BJ (cell line): ENCODE measurements at regions not wholly inside any gene's neighbourhood (a gene's known extent, or its start where the extent isn't known, plus 50 kb on each side); places are given as distances from the start of the nearest gene placed in this dataset.

ENCODE experiments used
- CTCF ChIA-PET: fragments of 350-600 bp; formaldehyde crosslinking; extraction: SDS; loops from one replicate; lab custom pipeline; 2021; ENCODE audit warnings: antibody characterized with exemption, inconsistent platforms; lab: Yijun Ruan, JAX
- POLR2A ChIA-PET: fragments of 300-600 bp; sonication (Branson Sonifier 250); formaldehyde crosslinking; extraction: SDS; loops from one replicate; lab custom pipeline; 2021; ENCODE audit warnings: antibody characterized with exemption; lab: Charles Lee
- DNase-seq: peaks from one replicate; pipeline ENCODE4 v3.0.0-alpha.2; 2011; ENCODE audit warnings: low read depth
- H3K27me3 ChIP-seq: 2 replicates; pipeline ENCODE4 v1.6.0; 2011; ENCODE audit warnings: low read length; ENCODE audit not compliant: control insufficient read depth, insufficient read depth
- H3K36me3 ChIP-seq: 2 replicates; pipeline ENCODE4 v1.5.1; 2011; ENCODE audit warnings: low read length; ENCODE audit not compliant: control insufficient read depth, insufficient read depth
- H3K4me3 ChIP-seq: 2 replicates; pipeline ENCODE4 v1.5.1; 2011; ENCODE audit warnings: low read depth, mild to moderate bottlenecking, control low read depth, low read length
- TF ChIP-seq, protein P1 (sequence below): IDR thresholded peaks from 2 replicates; pipeline ENCODE4 v1.5.1; 2011; ENCODE audit warnings: low read depth, mild to moderate bottlenecking, control low read depth, inconsistent platforms, low read length, moderate library complexity; ENCODE audit not compliant: insufficient read depth

- no peaks in the 10 kb centered on the region for H3K27me3 ChIP-seq
- TF ChIP-seq, protein P1, sequence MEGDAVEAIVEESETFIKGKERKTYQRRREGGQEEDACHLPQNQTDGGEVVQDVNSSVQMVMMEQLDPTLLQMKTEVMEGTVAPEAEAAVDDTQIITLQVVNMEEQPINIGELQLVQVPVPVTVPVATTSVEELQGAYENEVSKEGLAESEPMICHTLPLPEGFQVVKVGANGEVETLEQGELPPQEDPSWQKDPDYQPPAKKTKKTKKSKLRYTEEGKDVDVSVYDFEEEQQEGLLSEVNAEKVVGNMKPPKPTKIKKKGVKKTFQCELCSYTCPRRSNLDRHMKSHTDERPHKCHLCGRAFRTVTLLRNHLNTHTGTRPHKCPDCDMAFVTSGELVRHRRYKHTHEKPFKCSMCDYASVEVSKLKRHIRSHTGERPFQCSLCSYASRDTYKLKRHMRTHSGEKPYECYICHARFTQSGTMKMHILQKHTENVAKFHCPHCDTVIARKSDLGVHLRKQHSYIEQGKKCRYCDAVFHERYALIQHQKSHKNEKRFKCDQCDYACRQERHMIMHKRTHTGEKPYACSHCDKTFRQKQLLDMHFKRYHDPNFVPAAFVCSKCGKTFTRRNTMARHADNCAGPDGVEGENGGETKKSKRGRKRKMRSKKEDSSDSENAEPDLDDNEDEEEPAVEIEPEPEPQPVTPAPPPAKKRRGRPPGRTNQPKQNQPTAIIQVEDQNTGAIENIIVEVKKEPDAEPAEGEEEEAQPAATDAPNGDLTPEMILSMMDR = no peak
- H3K4me3 ChIP-seq = no peak overlapping the region
- no peak for DNase-seq
- no peaks in the 10 kb centered on the region for H3K36me3 ChIP-seq
- ChIA-PET POLR2A (no interaction called here), CTCF (interaction anchor here (0.7 kb wide), 1 partner anchor 14 kb away, joined by 3 read pairs; no protein-coding TSS in a partner anchor)
These were observed 104.9 kb downstream of the BUB3 start for GRCh38 chr10:123259081-123259480.

DNA sequence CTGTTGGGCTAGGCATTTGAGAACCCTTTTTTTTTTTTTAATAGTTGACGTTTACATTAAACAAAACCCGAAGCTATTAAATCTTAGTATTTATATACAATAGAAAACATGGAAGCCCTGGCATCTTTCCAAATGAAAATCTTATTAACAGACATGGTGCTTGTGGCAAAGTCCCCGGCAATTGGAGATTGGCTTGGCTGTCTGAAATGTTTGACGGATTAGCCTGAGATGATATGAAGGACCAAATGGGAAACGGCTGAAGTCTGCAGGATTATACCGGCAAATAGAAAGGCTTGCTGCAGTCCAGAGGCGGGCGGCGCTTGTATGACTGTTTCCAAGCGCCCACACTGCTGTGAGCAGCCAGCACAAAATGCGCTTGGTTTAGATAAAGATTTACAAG, 105.6 kb downstream of the BUB3 start:
- POLR2A ChIA-PET = no interaction called here
- H3K36me3 ChIP-seq = no peaks in the 10 kb centered on the region
- no peak for DNase-seq
- TF ChIP-seq, protein P1 = no peak
- no peak overlapping the region for H3K4me3 ChIP-seq
- H3K27me3 ChIP-seq = no peaks in the 10 kb centered on the region
- CTCF ChIA-PET = no interaction called here

- no peak for DNase-seq
- H3K27me3 ChIP-seq = no peaks in the 10 kb centered on the region
- CTCF ChIA-PET = interaction anchor here (0.6 kb wide), 1 partner anchor 1200 kb away, joined by 3 read pairs; no protein-coding TSS in a partner anchor
- no peak overlapping the region for H3K4me3 ChIP-seq
- POLR2A ChIA-PET = no interaction called here
- H3K36me3 ChIP-seq = no peaks in the 10 kb centered on the region
- TF ChIP-seq, protein P1 = no peak
These were observed 108.3 kb downstream of the BUB3 start for GRCh38 chr10:123262456-123262855.

DNA sequence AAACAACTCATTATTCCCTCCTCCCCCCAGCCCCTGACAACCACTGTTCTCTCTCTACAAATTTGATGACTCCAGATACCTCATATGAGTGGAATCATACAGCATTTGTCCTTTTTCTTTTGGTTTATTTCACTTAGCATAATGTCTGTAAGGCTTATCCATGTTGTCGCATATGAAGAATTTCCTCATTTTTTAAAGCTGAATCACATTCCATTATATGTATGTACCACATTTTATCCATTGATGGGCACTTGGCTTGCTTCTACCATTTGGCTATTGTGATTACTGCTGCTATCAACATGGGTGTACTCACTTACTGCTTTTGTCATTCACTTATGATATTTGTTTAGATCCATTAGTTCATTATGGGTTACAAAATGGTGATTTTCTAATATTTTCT, 112.8 kb downstream of the BUB3 start:
- no peak for DNase-seq
- POLR2A ChIA-PET = no interaction called here
- CTCF ChIA-PET = interaction anchor here (1.0 kb wide), 1 partner anchor 54 kb away, joined by 4 read pairs; no protein-coding TSS in a partner anchor

GRCh38 chr10:123269017-123269552, 114.9 kb downstream of the BUB3 start:
- ChIA-PET POLR2A (no interaction called here), CTCF (no interaction called here)
- Histone ChIP-seq H3K36me3 (no peaks in the 10 kb centered on the region), H3K27me3 (peaks cover 2% of the 10 kb centered on the region; the same call in 1 of the 2 replicates), H3K4me3 (no peak overlapping the region)
- no peak for DNase-seq
- TF ChIP-seq, protein P1 = no peak

More for the DNA sequence above, 112.8 kb downstream of the BUB3 start:
- H3K36me3 ChIP-seq = no peaks in the 10 kb centered on the region
- TF ChIP-seq, protein P1 = no peak
- H3K27me3 ChIP-seq = no peaks in the 10 kb centered on the region
- H3K4me3 ChIP-seq = no peak overlapping the region
